IMR-90 (cell line): ENCODE measurements at regions not wholly inside any gene's neighbourhood (a gene's known extent, or its start where the extent isn't known, plus 50 kb on each side); places are given as distances from the start of the nearest gene placed in this dataset.

Experiments used
- ATAC-seq: fragments of 200-7000 bp; cut with Tn5 transposase; 2 replicates; pipeline ENCODE4 v1.9.1; 2020; ENCODE audit warnings: low read depth, mild to moderate bottlenecking, moderate library complexity
- BruUV-seq: library from RNA; stranded (reverse); fragments of 400-500 nt; replicated peaks from 2 replicates; lab custom pipeline; 2021; lab: Mats Ljungman, UMichigan
- CTCF ChIA-PET: fragments of 300-600 bp; formaldehyde crosslinking; extraction: SDS; loops from one replicate; lab custom pipeline; 2021; ENCODE audit warnings: antibody characterized with exemption; lab: Yijun Ruan, JAX
- POLR2A ChIA-PET: fragments of 300-600 bp; sonication (Branson Sonifier 250); formaldehyde crosslinking; loops from one replicate; lab custom pipeline; 2022; ENCODE audit warnings: antibody characterized with exemption; ENCODE audit not compliant: unreplicated experiment; lab: Charles Lee
- DNase-seq: peaks from one replicate; pipeline ENCODE4 v3.0.0; 2013
- H2AFZ ChIP-seq: replicated peaks from 2 replicates; pipeline ENCODE3; 2013; ENCODE audit warnings: low read length, mild to moderate bottlenecking; ENCODE audit not compliant: poor library complexity
- H2AK5ac ChIP-seq: 2 replicates; pipeline ENCODE4 v1.6.1; 2013; ENCODE audit warnings: low read depth, low read length, inconsistent platforms
- H2AK9ac ChIP-seq: replicated peaks from 2 replicates; pipeline ENCODE3; 2013; ENCODE audit warnings: mild to moderate bottlenecking, low read depth, low read length, moderate library complexity; ENCODE audit not compliant: poor library complexity
- H2BK120ac ChIP-seq: 2 replicates; pipeline ENCODE4 v1.6.1; 2013; ENCODE audit warnings: low read depth, low read length, inconsistent platforms
- H2BK15ac ChIP-seq: 3 replicates; pipeline ENCODE4 v1.6.1; 2013; ENCODE audit warnings: low read depth, low read length, inconsistent platforms
- H2BK20ac ChIP-seq: 2 replicates; pipeline ENCODE4 v1.6.1; 2013; ENCODE audit warnings: low read depth, mild to moderate bottlenecking, inconsistent platforms, low read length, moderate library complexity
- H2BK5ac ChIP-seq: 2 replicates; pipeline ENCODE4 v1.6.1; 2013; ENCODE audit warnings: mild to moderate bottlenecking, low read depth, low read length, inconsistent platforms; ENCODE audit not compliant: poor library complexity, severe bottlenecking
- H3K14ac ChIP-seq: replicated peaks from 2 replicates; pipeline ENCODE4 v1.6.1; 2013; ENCODE audit warnings: low read depth, low read length, inconsistent platforms
- H3K18ac ChIP-seq: 2 replicates; pipeline ENCODE4 v1.6.1; 2013; ENCODE audit warnings: low read depth, low read length, control low read depth
- H3K23ac ChIP-seq: 2 replicates; pipeline ENCODE4 v1.6.1; 2013; ENCODE audit warnings: low read depth, low read length, inconsistent platforms
- H3K27ac ChIP-seq: 2 replicates; pipeline ENCODE4 v1.5.1; 2013; ENCODE audit warnings: mild to moderate bottlenecking, control low read depth, low read length; ENCODE audit not compliant: insufficient read depth
- H3K27me3 ChIP-seq: 2 replicates; pipeline ENCODE4 v1.6.1; 2013; ENCODE audit warnings: low read length; ENCODE audit not compliant: control insufficient read depth, insufficient read depth
- H3K36me3 ChIP-seq: 2 replicates; pipeline ENCODE4 v1.6.1; 2013; ENCODE audit warnings: low read length, mixed read lengths; ENCODE audit not compliant: control insufficient read depth, insufficient read depth
- H3K4ac ChIP-seq: 2 replicates; pipeline ENCODE4 v1.6.1; 2013; ENCODE audit warnings: low read depth, low read length, inconsistent platforms
- H3K4me1 ChIP-seq: 2 replicates; pipeline ENCODE4 v1.6.1; 2013; ENCODE audit warnings: low read length, mixed read lengths; ENCODE audit not compliant: control insufficient read depth, insufficient read depth
- H3K4me2 ChIP-seq: 2 replicates; pipeline ENCODE4 v1.6.1; 2013; ENCODE audit warnings: low read depth, mild to moderate bottlenecking, control low read depth, low read length, moderate library complexity
- H3K4me3 ChIP-seq: 2 replicates; pipeline ENCODE4 v1.5.1; 2013; ENCODE audit warnings: low read depth, mild to moderate bottlenecking, control low read depth, low read length, moderate library complexity; ENCODE audit not compliant: insufficient read depth
- H3K56ac ChIP-seq: 2 replicates; pipeline ENCODE4 v1.6.1; 2013; ENCODE audit warnings: low read length, inconsistent platforms; ENCODE audit not compliant: insufficient read depth; ENCODE audit errors: extremely low read depth
- H3K79me1 ChIP-seq, 2 experiments: 2 replicates each; pipeline ENCODE4 v1.6.1; 2013; ENCODE audit warnings: low read length in 2 of 2, inconsistent platforms in 1 of 2, low read depth in 1 of 2
- H3K9ac ChIP-seq: 2 replicates; pipeline ENCODE4 v1.6.1; 2013; ENCODE audit warnings: low read depth, low read length, control low read depth
- H3K9me1 ChIP-seq: 2 replicates; pipeline ENCODE4 v1.6.1; 2013; ENCODE audit warnings: low read length, inconsistent platforms; ENCODE audit not compliant: insufficient read depth
- H3K9me3 ChIP-seq: 2 replicates; pipeline ENCODE4 v1.6.1; 2013; ENCODE audit warnings: low read length; ENCODE audit not compliant: control insufficient read depth, insufficient read depth
- H4K20me1 ChIP-seq: 2 replicates; pipeline ENCODE4 v1.6.1; 2013; ENCODE audit warnings: low read length, inconsistent platforms; ENCODE audit not compliant: insufficient read depth
- H4K5ac ChIP-seq: 2 replicates; pipeline ENCODE4 v1.6.1; 2013; ENCODE audit warnings: mild to moderate bottlenecking, low read depth, low read length, control low read depth
- H4K8ac ChIP-seq, 2 experiments: 2 replicates each; pipeline ENCODE4 v1.6.1; 2013; ENCODE audit warnings: low read depth in 2 of 2, low read length in 2 of 2, control low read depth in 1 of 2, inconsistent platforms in 1 of 2
- H4K91ac ChIP-seq: 2 replicates; pipeline ENCODE4 v1.6.1; 2013; ENCODE audit warnings: low read depth, low read length, inconsistent platforms; ENCODE audit not compliant: insufficient read depth
- BHLHE40 ChIP-seq: fragments of 150-350 bp; IDR thresholded peaks from 2 replicates; pipeline ENCODE4 v1.6.1; 2016; ENCODE audit warnings: mild to moderate bottlenecking, low read depth, low read length
- CEBPB ChIP-seq: IDR thresholded peaks from 2 replicates; pipeline ENCODE4 v1.6.1; 2012; ENCODE audit warnings: low read depth, low read length, improper control_type of control experiment
- CHD1 ChIP-seq: IDR thresholded peaks from 2 replicates; pipeline ENCODE4 v1.6.1; 2012; ENCODE audit warnings: low read depth, low read length, improper control_type of control experiment
- FOS ChIP-seq: fragments of 150-350 bp; IDR thresholded peaks from 2 replicates; pipeline ENCODE4 v1.6.1; 2016; ENCODE audit warnings: low read depth, low read length
- MAFK ChIP-seq: IDR thresholded peaks from 2 replicates; pipeline ENCODE4 v1.6.1; 2012; ENCODE audit warnings: low read depth, low read length, improper control_type of control experiment
- MAZ ChIP-seq: IDR thresholded peaks from 2 replicates; pipeline ENCODE4 v1.6.1; 2012; ENCODE audit warnings: low read depth, mild to moderate bottlenecking, low read length, improper control_type of control experiment, moderate library complexity, borderline replicate concordance
- MXI1 ChIP-seq: IDR thresholded peaks from 2 replicates; pipeline ENCODE4 v1.6.1; 2012; ENCODE audit warnings: low read depth, mild to moderate bottlenecking, low read length, moderate library complexity, borderline replicate concordance
- NFE2L2 ChIP-seq: fragments of 150-350 bp; IDR thresholded peaks from 2 replicates; pipeline ENCODE4 v1.6.1; 2016; ENCODE audit warnings: low read depth, mild to moderate bottlenecking, low read length
- POLR2A ChIP-seq: IDR thresholded peaks from 2 replicates; pipeline ENCODE4 v1.6.1; 2012; ENCODE audit warnings: mild to moderate bottlenecking, low read depth, low read length
- RAD21 ChIP-seq: IDR thresholded peaks from 2 replicates; pipeline ENCODE4 v1.6.1; 2012; ENCODE audit warnings: low read length, improper control_type of control experiment
- RCOR1 ChIP-seq: IDR thresholded peaks from 2 replicates; pipeline ENCODE4 v1.6.1; 2012; ENCODE audit warnings: mild to moderate bottlenecking, low read length, improper control_type of control experiment; ENCODE audit not compliant: insufficient replicate concordance
- RFX5 ChIP-seq: IDR thresholded peaks from 2 replicates; pipeline ENCODE4 v1.8.0; 2012; ENCODE audit warnings: low read depth, mild to moderate bottlenecking, low read length, moderate library complexity
- SMC3 ChIP-seq: fragments of 150-350 bp; IDR thresholded peaks from 2 replicates; pipeline ENCODE4 v1.6.1; 2016; ENCODE audit warnings: low read depth, mild to moderate bottlenecking, antibody characterized with exemption, low read length, moderate library complexity
- WGBS, 2 experiments: methylation state at CpG; one replicate each; pipeline versions ENCODE4 v1.1.5 to v1.1.7; 2013; ENCODE audit warnings: missing lambda C conversion rate in 2 of 2; ENCODE audit not compliant: insufficient read length in 1 of 2; ENCODE audit errors: extremely low coverage in 2 of 2; 5-methylcytosine and 5-hydroxymethylcytosine counted together
- dilution Hi-C: fragments of 300-500 bp; cut with HindIII; formaldehyde crosslinking; loops from one replicate; pipeline ENCODE4 v1.14.3; 2018; ENCODE audit warnings: low sequenced_read_pairs; ENCODE audit not compliant: unreplicated experiment
- in situ Hi-C: fragments of 300-500 bp; cut with MboI; formaldehyde crosslinking; loops from 3 replicates; pipeline ENCODE4 v1.14.3; 2019; ENCODE audit warnings: low sequenced_read_pairs, inconsistent platforms, mixed read lengths
- intact Hi-C: fragments of 100-400 bp; cut with micrococcal nuclease; formaldehyde crosslinking; loops from 2 replicates; pipeline ENCODE4 v1.10.0; 2022
- TF ChIP-seq, protein P1 (sequence below): conservative IDR thresholded peaks from 2 replicates; pipeline ENCODE4 v1.5.1; 2012; ENCODE audit warnings: mild to moderate bottlenecking, low read depth, low read length, improper control_type of control experiment
- TF ChIP-seq, protein P2 (sequence below): fragments of 150-350 bp; IDR thresholded peaks from 2 replicates; pipeline ENCODE4 v1.6.1; 2017; ENCODE audit warnings: mild to moderate bottlenecking, antibody characterized with exemption, low read length, low read depth
- TF ChIP-seq, protein P3 (sequence below): fragments of 150-350 bp; IDR thresholded peaks from 2 replicates; pipeline ENCODE4 v1.6.1; 2016; ENCODE audit warnings: low read depth, mild to moderate bottlenecking, low read length, moderate library complexity, borderline replicate concordance

DNA sequence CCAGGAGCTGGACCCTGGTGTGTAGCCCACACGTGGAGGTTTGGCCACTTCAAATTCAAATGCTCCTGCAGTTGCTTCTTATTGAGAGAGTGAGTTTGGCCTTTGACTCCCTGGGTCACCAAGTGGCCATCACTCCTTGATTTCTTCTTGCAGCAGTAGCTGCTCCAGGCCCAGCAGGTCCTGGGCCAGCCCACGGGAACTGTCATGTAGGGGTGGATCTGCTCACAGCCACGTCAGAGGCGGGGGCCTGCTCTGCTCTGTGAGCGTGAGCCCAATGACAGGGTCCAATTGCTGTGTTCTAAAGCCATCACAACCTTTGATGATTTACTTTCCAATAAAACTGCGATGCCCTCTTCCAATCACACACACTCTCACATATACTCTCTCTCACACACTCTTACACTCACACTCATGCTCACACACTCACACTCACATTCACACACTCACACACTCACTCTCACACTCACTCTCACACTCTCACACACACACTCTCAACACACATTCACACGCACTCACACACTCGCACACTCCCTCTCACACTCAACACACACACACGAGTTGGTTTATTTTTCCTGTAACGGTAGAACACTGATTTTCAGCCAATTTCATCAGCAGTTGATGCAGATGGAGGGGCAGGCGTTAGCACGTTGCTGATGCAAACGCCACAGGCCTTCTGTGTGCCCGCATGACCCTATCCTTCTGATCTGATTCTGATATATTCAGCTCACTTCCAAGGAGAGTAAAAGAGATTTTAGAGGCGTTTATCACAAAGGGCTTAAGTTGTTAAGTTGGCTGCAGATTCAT is 210.7 kb upstream of the PPP2R2D start:
- no peak for ATAC-seq
- ChIA-PET POLR2A (no interaction called here), CTCF (no interaction called here)
- no peaks in the 10 kb centered on the region for H3K79me1 ChIP-seq
- no peaks in the 10 kb centered on the region for H3K27me3 ChIP-seq
- no peak overlapping the region for H3K23ac ChIP-seq
- H2BK15ac ChIP-seq: no peak overlapping the region
- H4K8ac ChIP-seq: no peak overlapping the region
- H3K4me3 ChIP-seq: no peak overlapping the region
- no peaks in the 10 kb centered on the region for H3K36me3 ChIP-seq
- no peak overlapping the region for H2AFZ ChIP-seq
- intact Hi-C loops (no loop called here), in situ Hi-C loops (no loop called here), dilution Hi-C loops (no loop called here)
- no peak overlapping the region for H3K9ac ChIP-seq
- TF ChIP-seq CHD1: no peak
- no peak for TF ChIP-seq MAFK
- TF ChIP-seq, protein P1, sequence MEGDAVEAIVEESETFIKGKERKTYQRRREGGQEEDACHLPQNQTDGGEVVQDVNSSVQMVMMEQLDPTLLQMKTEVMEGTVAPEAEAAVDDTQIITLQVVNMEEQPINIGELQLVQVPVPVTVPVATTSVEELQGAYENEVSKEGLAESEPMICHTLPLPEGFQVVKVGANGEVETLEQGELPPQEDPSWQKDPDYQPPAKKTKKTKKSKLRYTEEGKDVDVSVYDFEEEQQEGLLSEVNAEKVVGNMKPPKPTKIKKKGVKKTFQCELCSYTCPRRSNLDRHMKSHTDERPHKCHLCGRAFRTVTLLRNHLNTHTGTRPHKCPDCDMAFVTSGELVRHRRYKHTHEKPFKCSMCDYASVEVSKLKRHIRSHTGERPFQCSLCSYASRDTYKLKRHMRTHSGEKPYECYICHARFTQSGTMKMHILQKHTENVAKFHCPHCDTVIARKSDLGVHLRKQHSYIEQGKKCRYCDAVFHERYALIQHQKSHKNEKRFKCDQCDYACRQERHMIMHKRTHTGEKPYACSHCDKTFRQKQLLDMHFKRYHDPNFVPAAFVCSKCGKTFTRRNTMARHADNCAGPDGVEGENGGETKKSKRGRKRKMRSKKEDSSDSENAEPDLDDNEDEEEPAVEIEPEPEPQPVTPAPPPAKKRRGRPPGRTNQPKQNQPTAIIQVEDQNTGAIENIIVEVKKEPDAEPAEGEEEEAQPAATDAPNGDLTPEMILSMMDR: no peak
- no peak for TF ChIP-seq SMC3
- TF ChIP-seq, protein P2, sequence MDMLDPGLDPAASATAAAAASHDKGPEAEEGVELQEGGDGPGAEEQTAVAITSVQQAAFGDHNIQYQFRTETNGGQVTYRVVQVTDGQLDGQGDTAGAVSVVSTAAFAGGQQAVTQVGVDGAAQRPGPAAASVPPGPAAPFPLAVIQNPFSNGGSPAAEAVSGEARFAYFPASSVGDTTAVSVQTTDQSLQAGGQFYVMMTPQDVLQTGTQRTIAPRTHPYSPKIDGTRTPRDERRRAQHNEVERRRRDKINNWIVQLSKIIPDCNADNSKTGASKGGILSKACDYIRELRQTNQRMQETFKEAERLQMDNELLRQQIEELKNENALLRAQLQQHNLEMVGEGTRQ: no peak
- TF ChIP-seq, protein P3, sequence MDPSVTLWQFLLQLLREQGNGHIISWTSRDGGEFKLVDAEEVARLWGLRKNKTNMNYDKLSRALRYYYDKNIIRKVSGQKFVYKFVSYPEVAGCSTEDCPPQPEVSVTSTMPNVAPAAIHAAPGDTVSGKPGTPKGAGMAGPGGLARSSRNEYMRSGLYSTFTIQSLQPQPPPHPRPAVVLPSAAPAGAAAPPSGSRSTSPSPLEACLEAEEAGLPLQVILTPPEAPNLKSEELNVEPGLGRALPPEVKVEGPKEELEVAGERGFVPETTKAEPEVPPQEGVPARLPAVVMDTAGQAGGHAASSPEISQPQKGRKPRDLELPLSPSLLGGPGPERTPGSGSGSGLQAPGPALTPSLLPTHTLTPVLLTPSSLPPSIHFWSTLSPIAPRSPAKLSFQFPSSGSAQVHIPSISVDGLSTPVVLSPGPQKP: no peak
- TF ChIP-seq RCOR1: no peak
- TF ChIP-seq BHLHE40: no peak
- no peak for TF ChIP-seq NFE2L2
- TF ChIP-seq POLR2A: no peak
- no peak for TF ChIP-seq MAZ
- TF ChIP-seq MXI1: no peak
- no peak for TF ChIP-seq RAD21
- no peak for TF ChIP-seq RFX5
- no peak for TF ChIP-seq FOS
- no peak for TF ChIP-seq CEBPB
- H2BK20ac ChIP-seq: no peak overlapping the region
- BruUV-seq: no TSS peak
- DNase-seq: no peak
- H3K4me1 ChIP-seq: no peaks in the 10 kb centered on the region
- no peaks in the 10 kb centered on the region for H3K9me1 ChIP-seq
- WGBS, 2 experiments: 13 to 100% methylated on average over 3 to 4 of the region's 15 CpGs
- no peak overlapping the region for H2AK5ac ChIP-seq
- no peaks in the 10 kb centered on the region for H4K20me1 ChIP-seq
- H2BK5ac ChIP-seq: no peak overlapping the region
- no peak overlapping the region for H4K91ac ChIP-seq
- H2AK9ac ChIP-seq: no peak overlapping the region
- no peak overlapping the region for H2BK120ac ChIP-seq
- peaks cover 63% of the 10 kb centered on the region for H3K9me3 ChIP-seq
- H3K4me2 ChIP-seq: no peak overlapping the region
- H3K4ac ChIP-seq: no peak overlapping the region
- no peak overlapping the region for H4K5ac ChIP-seq
- H3K56ac ChIP-seq: no peak overlapping the region
- H3K14ac ChIP-seq: no peak overlapping the region
- no peak overlapping the region for H3K27ac ChIP-seq
- no peak overlapping the region for H3K18ac ChIP-seq
